PC-3 (cell line): ENCODE measurements at regions not wholly inside any gene's neighbourhood (a gene's known extent, or its start where the extent isn't known, plus 50 kb on each side); places are given as distances from the start of the nearest gene placed in this dataset.

ENCODE experiments used
- EZH2 ChIP-seq: fragments of 300-600 bp; sonication (generic); IDR thresholded peaks from one replicate; pipeline ENCODE4 v1.6.1; 2017; ENCODE audit warnings: antibody characterized with exemption, mild to moderate bottlenecking, low read length; ENCODE audit not compliant: unreplicated experiment
- EZH2phosphoT487 ChIP-seq: fragments of 300-600 bp; sonication (generic); IDR thresholded peaks from 2 replicates; pipeline ENCODE4 v1.6.1; 2018; ENCODE audit warnings: mild to moderate bottlenecking, antibody characterized with exemption, low read length, borderline replicate concordance
- TF ChIP-seq, protein P1 (sequence below): fragments of 300-600 bp; sonication (generic); conservative IDR thresholded peaks from 2 replicates; pipeline ENCODE4 v1.5.1; 2017; ENCODE audit warnings: antibody characterized with exemption, low read depth, mild to moderate bottlenecking, low read length

DNA sequence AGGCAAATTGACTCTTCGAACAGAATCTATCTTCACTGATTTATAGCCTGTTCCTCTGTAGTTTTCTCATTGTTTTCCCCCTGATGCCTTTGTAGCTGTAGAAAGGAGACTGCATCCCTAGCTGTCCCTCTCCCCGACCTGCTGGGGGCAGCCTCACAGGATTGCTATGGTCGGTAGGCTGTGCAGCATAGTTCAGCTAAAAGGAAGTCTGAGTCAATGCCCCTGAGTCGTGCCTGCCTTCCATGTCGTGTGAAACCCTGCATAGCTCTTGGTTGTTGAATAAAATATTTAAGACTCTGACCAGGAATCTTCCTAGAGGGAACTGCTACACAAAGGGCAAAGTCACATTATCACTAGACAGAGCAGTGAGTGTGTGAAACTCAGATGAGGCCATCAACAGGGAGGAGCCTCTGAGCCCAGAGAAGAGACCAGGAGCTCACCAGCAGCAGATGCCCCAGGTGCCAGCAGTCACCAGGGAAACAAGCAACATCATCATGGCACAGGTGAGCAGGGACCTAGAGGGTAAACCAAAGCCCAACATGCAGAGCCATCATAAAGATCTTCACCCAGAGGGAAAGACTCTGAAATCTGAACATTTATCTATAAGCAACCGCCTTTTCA is 108.4 kb upstream of the NBEA start:
- TF ChIP-seq, protein P1, sequence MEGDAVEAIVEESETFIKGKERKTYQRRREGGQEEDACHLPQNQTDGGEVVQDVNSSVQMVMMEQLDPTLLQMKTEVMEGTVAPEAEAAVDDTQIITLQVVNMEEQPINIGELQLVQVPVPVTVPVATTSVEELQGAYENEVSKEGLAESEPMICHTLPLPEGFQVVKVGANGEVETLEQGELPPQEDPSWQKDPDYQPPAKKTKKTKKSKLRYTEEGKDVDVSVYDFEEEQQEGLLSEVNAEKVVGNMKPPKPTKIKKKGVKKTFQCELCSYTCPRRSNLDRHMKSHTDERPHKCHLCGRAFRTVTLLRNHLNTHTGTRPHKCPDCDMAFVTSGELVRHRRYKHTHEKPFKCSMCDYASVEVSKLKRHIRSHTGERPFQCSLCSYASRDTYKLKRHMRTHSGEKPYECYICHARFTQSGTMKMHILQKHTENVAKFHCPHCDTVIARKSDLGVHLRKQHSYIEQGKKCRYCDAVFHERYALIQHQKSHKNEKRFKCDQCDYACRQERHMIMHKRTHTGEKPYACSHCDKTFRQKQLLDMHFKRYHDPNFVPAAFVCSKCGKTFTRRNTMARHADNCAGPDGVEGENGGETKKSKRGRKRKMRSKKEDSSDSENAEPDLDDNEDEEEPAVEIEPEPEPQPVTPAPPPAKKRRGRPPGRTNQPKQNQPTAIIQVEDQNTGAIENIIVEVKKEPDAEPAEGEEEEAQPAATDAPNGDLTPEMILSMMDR: peak; percentile 55
- no peak for TF ChIP-seq EZH2phosphoT487
- no peak for TF ChIP-seq EZH2
